ENCODE measurements at regions not wholly inside any gene's neighbourhood (a gene's known extent, or its start where the extent isn't known, plus 50 kb on each side); places are given as distances from the start of the nearest gene placed in this dataset.

DNA sequence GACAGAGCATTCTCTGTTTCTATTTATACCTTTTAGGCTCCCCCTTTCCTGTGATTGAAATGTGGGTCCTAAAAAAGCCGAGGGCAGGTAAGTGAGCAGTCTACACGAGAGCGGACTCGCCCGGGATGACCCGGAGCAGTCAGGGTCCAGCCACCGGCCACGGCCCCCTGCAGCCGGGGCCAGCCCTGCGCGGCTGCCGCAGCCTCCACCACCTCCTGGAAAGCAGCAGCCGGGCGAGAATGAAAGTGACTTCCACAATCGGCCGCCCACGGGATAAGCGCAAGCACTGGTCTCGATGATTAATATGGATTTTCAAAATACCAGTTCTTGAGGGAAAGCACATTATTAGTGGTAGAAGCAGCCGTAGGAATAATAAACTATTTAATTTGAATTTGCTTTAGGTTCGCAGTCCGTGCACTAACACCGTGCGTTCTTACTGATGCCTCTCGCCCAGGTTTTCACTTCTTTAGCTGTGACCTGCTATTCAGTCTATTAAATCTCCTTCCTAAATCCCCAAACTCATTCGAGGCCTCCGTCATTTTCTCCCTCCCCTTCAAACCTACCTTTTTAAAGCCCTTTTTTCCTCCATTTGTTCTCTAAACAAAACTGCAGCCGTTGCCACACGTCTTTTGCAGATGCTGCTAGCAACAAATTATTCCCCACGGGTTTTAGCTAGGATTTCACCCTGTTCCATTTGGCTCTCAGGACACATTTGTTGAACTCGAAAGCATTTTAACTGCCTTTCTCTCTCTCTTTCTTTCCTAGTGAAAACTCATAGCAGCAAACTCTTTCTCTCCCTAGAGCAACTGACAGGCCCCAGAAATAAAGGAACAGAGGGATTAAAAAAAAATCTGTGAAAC is 1015.1 kb upstream of the PIK3C3 start:
- H3K9ac ChIP-seq (ENCODE audit: low read length), result no peak overlapping the region
- no peaks in the 10 kb centered on the region for H3K9me2 ChIP-seq (replicated peaks; ENCODE audit: insufficient read depth, low read length)
- no peaks in the 10 kb centered on the region for H3K4me1 ChIP-seq (ENCODE audit: low read length)
- H3K79me2 ChIP-seq (ENCODE audit: low read length), result no peaks in the 10 kb centered on the region
- no peak overlapping the region for H3K4me2 ChIP-seq (ENCODE audit: low read depth, low read length, poor library complexity, severe bottlenecking)
- no peaks in the 10 kb centered on the region for H3K27me3 ChIP-seq (ENCODE audit: low read length)
- H4K20me1 ChIP-seq (ENCODE audit: insufficient read depth, low read depth, low read length), result no peaks in the 10 kb centered on the region
- H2AFZ ChIP-seq (ENCODE audit: low read length), result no peak overlapping the region
- no peaks in the 10 kb centered on the region for H3K36me3 ChIP-seq (ENCODE audit: insufficient read depth, low read length)
- no peaks in the 10 kb centered on the region for H3K9me3 ChIP-seq (ENCODE audit: low read length)
- H3K4me3 ChIP-seq (ENCODE audit: low read length), result no peak overlapping the region
- DNase-seq, result no peak
- no peak overlapping the region for H3K27ac ChIP-seq (ENCODE audit: low read length)

DNA sequence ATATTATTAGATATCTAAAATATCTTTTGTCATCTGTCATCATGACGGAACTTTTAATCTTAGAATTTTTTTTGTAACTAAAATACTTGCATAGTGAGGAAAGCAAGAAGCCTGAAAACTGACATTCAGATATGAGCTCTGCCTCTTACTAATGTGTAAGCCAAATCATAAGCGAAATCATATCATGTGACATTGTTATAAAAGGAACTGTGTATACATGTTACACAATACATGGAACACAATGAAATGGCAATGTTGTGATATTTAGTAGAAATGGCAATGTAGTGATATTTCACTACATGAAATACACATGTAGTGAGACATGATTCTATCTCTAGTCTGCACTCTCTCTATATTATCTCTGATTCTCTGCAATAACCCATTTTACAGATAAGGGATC is 1016.4 kb upstream of the PIK3C3 start:
- no peaks in the 10 kb centered on the region for H3K9me3 ChIP-seq (ENCODE audit: low read length)
- H3K27me3 ChIP-seq (ENCODE audit: low read length), result no peaks in the 10 kb centered on the region
- no peak overlapping the region for H3K4me3 ChIP-seq (ENCODE audit: low read length)
- no peak overlapping the region for H3K4me2 ChIP-seq (ENCODE audit: low read depth, low read length, poor library complexity, severe bottlenecking)
- no peak overlapping the region for H2AFZ ChIP-seq (ENCODE audit: low read length)
- no peak overlapping the region for H3K9ac ChIP-seq (ENCODE audit: low read length)
- no peaks in the 10 kb centered on the region for H3K36me3 ChIP-seq (ENCODE audit: insufficient read depth, low read length)
- H3K27ac ChIP-seq (ENCODE audit: low read length), result no peak overlapping the region
- DNase-seq, result no peak
- no peaks in the 10 kb centered on the region for H3K9me2 ChIP-seq (replicated peaks; ENCODE audit: insufficient read depth, low read length)
- H3K4me1 ChIP-seq (ENCODE audit: low read length), result no peaks in the 10 kb centered on the region
- H4K20me1 ChIP-seq (ENCODE audit: insufficient read depth, low read depth, low read length), result no peaks in the 10 kb centered on the region
- H3K79me2 ChIP-seq (ENCODE audit: low read length), result no peaks in the 10 kb centered on the region

GRCh38 chr18:40937386-40937785 is 1017.6 kb upstream of the PIK3C3 start:
- H3K4me1 ChIP-seq (ENCODE audit: low read length), result no peaks in the 10 kb centered on the region
- H3K79me2 ChIP-seq (ENCODE audit: low read length), result no peaks in the 10 kb centered on the region
- H4K20me1 ChIP-seq (ENCODE audit: insufficient read depth, low read depth, low read length), result no peaks in the 10 kb centered on the region
- H3K9ac ChIP-seq (ENCODE audit: low read length), result no peak overlapping the region
- no peaks in the 10 kb centered on the region for H3K36me3 ChIP-seq (ENCODE audit: insufficient read depth, low read length)
- no peaks in the 10 kb centered on the region for H3K27me3 ChIP-seq (ENCODE audit: low read length)
- no peak overlapping the region for H3K4me2 ChIP-seq (ENCODE audit: low read depth, low read length, poor library complexity, severe bottlenecking)
- H3K9me2 ChIP-seq (replicated peaks; ENCODE audit: insufficient read depth, low read length), result no peaks in the 10 kb centered on the region
- no peak overlapping the region for H2AFZ ChIP-seq (ENCODE audit: low read length)
- no peak for DNase-seq
- no peaks in the 10 kb centered on the region for H3K9me3 ChIP-seq (ENCODE audit: low read length)
- H3K4me3 ChIP-seq (ENCODE audit: low read length), result no peak overlapping the region
- no peak overlapping the region for H3K27ac ChIP-seq (ENCODE audit: low read length)

- peak; percentile 86 for DNase-seq
These were observed 1019.6 kb upstream of the PIK3C3 start for GRCh38 chr18:40935423-40935822.

DNA sequence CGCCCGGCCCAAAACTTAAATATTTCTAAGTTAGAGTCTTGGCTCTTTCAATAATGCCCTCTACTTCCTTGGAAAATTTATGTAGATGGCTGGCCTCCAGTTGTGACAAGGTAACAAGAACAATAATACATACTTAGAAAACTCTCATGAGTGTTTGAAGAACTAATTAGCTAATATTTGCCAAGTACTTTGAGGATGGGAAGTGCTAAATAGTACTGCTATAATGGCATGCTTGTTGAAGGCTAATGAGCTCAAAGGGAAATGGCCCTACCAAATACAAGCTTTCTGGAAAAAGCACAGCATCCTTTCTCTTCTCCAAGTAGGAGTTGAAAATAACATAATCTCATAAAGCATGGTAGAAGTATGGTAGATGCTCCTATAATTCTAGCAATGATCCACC is 1022.2 kb upstream of the PIK3C3 start:
- Histone ChIP-seq H3K4me2 (ENCODE audit: low read depth, low read length, poor library complexity, severe bottlenecking) (no peak overlapping the region), H3K9ac (ENCODE audit: low read length) (no peak overlapping the region), H3K4me1 (ENCODE audit: low read length) (no peaks in the 10 kb centered on the region), H3K79me2 (ENCODE audit: low read length) (no peaks in the 10 kb centered on the region), H3K9me2 (replicated peaks; ENCODE audit: insufficient read depth, low read length) (no peaks in the 10 kb centered on the region), H2AFZ (ENCODE audit: low read length) (no peak overlapping the region), H3K9me3 (ENCODE audit: low read length) (no peaks in the 10 kb centered on the region), H3K27ac (ENCODE audit: low read length) (no peak overlapping the region), H3K4me3 (ENCODE audit: low read length) (no peak overlapping the region), H4K20me1 (ENCODE audit: insufficient read depth, low read depth, low read length) (no peaks in the 10 kb centered on the region), H3K27me3 (ENCODE audit: low read length) (no peaks in the 10 kb centered on the region), H3K36me3 (ENCODE audit: insufficient read depth, low read length) (no peaks in the 10 kb centered on the region)
- no peak for DNase-seq

More at GRCh38 chr18:40935423-40935822, 1019.6 kb upstream of the PIK3C3 start:
- Histone ChIP-seq H3K27ac (ENCODE audit: low read length) (no peak overlapping the region), H3K27me3 (ENCODE audit: low read length) (no peaks in the 10 kb centered on the region), H3K4me3 (ENCODE audit: low read length) (no peak overlapping the region), H3K4me1 (ENCODE audit: low read length) (no peaks in the 10 kb centered on the region), H3K9me2 (replicated peaks; ENCODE audit: insufficient read depth, low read length) (no peaks in the 10 kb centered on the region), H2AFZ (ENCODE audit: low read length) (no peak overlapping the region), H3K79me2 (ENCODE audit: low read length) (no peaks in the 10 kb centered on the region), H3K36me3 (ENCODE audit: insufficient read depth, low read length) (no peaks in the 10 kb centered on the region), H3K4me2 (ENCODE audit: low read depth, low read length, poor library complexity, severe bottlenecking) (no peak overlapping the region), H3K9me3 (ENCODE audit: low read length) (no peaks in the 10 kb centered on the region), H3K9ac (ENCODE audit: low read length) (no peak overlapping the region), H4K20me1 (ENCODE audit: insufficient read depth, low read depth, low read length) (no peaks in the 10 kb centered on the region)

DNA sequence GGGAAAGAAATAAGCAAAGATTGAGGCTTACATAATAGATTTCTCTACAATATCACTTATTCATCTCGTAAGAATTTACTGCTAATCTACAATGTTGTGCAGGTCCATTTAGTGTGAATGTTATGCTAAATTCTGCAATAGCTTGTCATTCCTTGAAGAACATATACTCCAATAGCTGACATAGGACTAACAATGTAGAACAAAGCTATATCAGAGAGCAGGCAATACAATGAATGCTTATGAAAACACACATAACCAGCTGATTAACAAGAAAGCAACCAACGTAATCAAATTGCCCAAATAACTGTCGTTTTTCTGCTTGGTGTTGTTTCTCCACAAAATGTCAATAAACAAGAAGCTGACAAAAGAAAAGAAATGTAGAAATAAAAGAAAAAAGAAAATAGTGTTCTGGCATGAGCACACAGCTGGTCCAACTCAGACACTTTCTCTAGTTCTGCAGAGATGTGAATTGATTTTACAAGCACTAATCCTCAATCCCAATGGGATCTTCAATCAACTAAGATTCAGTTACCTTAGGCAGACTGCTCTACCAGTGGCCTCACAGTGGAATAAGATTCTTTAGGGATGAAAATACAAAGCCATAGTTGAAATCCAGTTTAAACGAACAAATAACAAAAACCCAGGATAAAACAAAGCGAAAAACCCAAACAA is 1024.7 kb upstream of the PIK3C3 start:
- Histone ChIP-seq H3K4me1 (ENCODE audit: low read length) (no peaks in the 10 kb centered on the region), H3K4me2 (ENCODE audit: low read depth, low read length, poor library complexity, severe bottlenecking) (no peak overlapping the region)

GRCh38 chr18:40929399-40929798 is 1025.6 kb upstream of the PIK3C3 start:
- Histone ChIP-seq H3K4me2 (ENCODE audit: low read depth, low read length, poor library complexity, severe bottlenecking) (no peak overlapping the region), H3K9ac (ENCODE audit: low read length) (no peak overlapping the region), H4K20me1 (ENCODE audit: insufficient read depth, low read depth, low read length) (no peaks in the 10 kb centered on the region), H3K9me3 (ENCODE audit: low read length) (no peaks in the 10 kb centered on the region), H3K36me3 (ENCODE audit: insufficient read depth, low read length) (no peaks in the 10 kb centered on the region), H3K4me1 (ENCODE audit: low read length) (no peaks in the 10 kb centered on the region), H3K9me2 (replicated peaks; ENCODE audit: insufficient read depth, low read length) (no peaks in the 10 kb centered on the region), H3K79me2 (ENCODE audit: low read length) (no peaks in the 10 kb centered on the region), H3K27me3 (ENCODE audit: low read length) (no peaks in the 10 kb centered on the region), H2AFZ (ENCODE audit: low read length) (no peak overlapping the region), H3K27ac (ENCODE audit: low read length) (no peak overlapping the region), H3K4me3 (ENCODE audit: low read length) (no peak overlapping the region)
- DNase-seq, result no peak

More for the DNA sequence above, 1024.7 kb upstream of the PIK3C3 start:
- H4K20me1 ChIP-seq (ENCODE audit: insufficient read depth, low read depth, low read length), result no peaks in the 10 kb centered on the region
- H3K9me2 ChIP-seq (replicated peaks; ENCODE audit: insufficient read depth, low read length), result no peaks in the 10 kb centered on the region
- DNase-seq, result no peak
- no peak overlapping the region for H2AFZ ChIP-seq (ENCODE audit: low read length)
- no peaks in the 10 kb centered on the region for H3K27me3 ChIP-seq (ENCODE audit: low read length)
- H3K36me3 ChIP-seq (ENCODE audit: insufficient read depth, low read length), result no peaks in the 10 kb centered on the region
- no peak overlapping the region for H3K9ac ChIP-seq (ENCODE audit: low read length)
- H3K27ac ChIP-seq (ENCODE audit: low read length), result no peak overlapping the region
- H3K9me3 ChIP-seq (ENCODE audit: low read length), result no peaks in the 10 kb centered on the region
- H3K79me2 ChIP-seq (ENCODE audit: low read length), result no peaks in the 10 kb centered on the region
- H3K4me3 ChIP-seq (ENCODE audit: low read length), result no peak overlapping the region

DNA sequence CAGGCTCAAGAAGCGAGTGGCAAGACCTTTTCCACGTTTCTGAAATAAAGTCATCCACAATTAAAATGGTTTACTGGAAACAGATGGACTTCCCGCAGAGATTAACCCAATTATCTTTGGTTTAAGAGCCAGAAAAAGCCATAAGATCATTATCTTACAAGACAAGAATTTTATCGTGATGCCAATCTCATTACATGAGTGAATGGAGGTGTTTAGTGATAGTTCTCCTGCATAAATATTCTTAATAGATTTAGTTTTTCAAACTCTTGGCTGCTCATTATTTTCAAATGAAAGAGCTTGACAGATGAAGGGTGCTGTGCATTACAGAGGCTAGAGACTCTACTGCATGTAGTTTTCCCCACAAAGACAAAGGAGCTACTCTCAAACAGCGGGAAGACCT is 1028.4 kb upstream of the PIK3C3 start:
- H3K36me3 ChIP-seq (ENCODE audit: insufficient read depth, low read length), result no peaks in the 10 kb centered on the region
- no peaks in the 10 kb centered on the region for H3K4me1 ChIP-seq (ENCODE audit: low read length)
- H3K9me2 ChIP-seq (replicated peaks; ENCODE audit: insufficient read depth, low read length), result no peaks in the 10 kb centered on the region
- H3K27ac ChIP-seq (ENCODE audit: low read length), result no peak overlapping the region
- H3K79me2 ChIP-seq (ENCODE audit: low read length), result no peaks in the 10 kb centered on the region
- no peak overlapping the region for H2AFZ ChIP-seq (ENCODE audit: low read length)
- no peak overlapping the region for H3K4me3 ChIP-seq (ENCODE audit: low read length)
- H3K9ac ChIP-seq (ENCODE audit: low read length), result no peak overlapping the region
- H3K27me3 ChIP-seq (ENCODE audit: low read length), result no peaks in the 10 kb centered on the region
- no peak for DNase-seq
- H3K9me3 ChIP-seq (ENCODE audit: low read length), result no peaks in the 10 kb centered on the region
- H4K20me1 ChIP-seq (ENCODE audit: insufficient read depth, low read depth, low read length), result no peaks in the 10 kb centered on the region
- no peak overlapping the region for H3K4me2 ChIP-seq (ENCODE audit: low read depth, low read length, poor library complexity, severe bottlenecking)

All from Karpas-422 (cell line).